Neural cell (in vitro differentiated cells): ENCODE measurements at regions not wholly inside any gene's neighbourhood (a gene's known extent, or its start where the extent isn't known, plus 50 kb on each side); places are given as distances from the start of the nearest gene placed in this dataset.

ENCODE experiments used
- H2AFZ ChIP-seq: fragments of 200-600, 300-800 bp; sonication (generic), shearing (Covaris generic); 2 replicates; pipeline ENCODE4 v1.6.0; 2014; ENCODE audit warnings: low read depth, mild to moderate bottlenecking, antibody characterized with exemption, low read length, moderate library complexity
- H3F3A ChIP-seq: fragments of 200-600 bp; shearing (Covaris generic); 2 replicates; pipeline ENCODE4 v1.6.1; 2016; ENCODE audit warnings: mild to moderate bottlenecking, moderate library complexity, mixed read lengths, antibody characterized with exemption, low read length; ENCODE audit not compliant: insufficient read depth, poor library complexity, severe bottlenecking
- H3K27ac ChIP-seq: fragments of 200-600, 300-800 bp; sonication (generic), shearing (Covaris generic); 2 replicates; pipeline ENCODE4 v1.5.1; 2014; ENCODE audit warnings: mild to moderate bottlenecking, low read length, moderate library complexity
- H3K27me3 ChIP-seq: fragments of 300-800, 200-600 bp; sonication (generic), shearing (Covaris generic); 2 replicates; pipeline ENCODE4 v1.6.0; 2014; ENCODE audit warnings: mild to moderate bottlenecking, low read depth, low read length, moderate library complexity; ENCODE audit not compliant: insufficient read depth
- H3K36me3 ChIP-seq: fragments of 300-800, 200-600 bp; sonication (generic), shearing (Covaris generic); 2 replicates; pipeline ENCODE4 v1.5.1; 2014; ENCODE audit warnings: mild to moderate bottlenecking, antibody characterized with exemption, low read length, moderate library complexity; ENCODE audit not compliant: insufficient read depth
- H3K4me2 ChIP-seq: fragments of 300-800, 200-600 bp; sonication (generic), shearing (Covaris generic); 2 replicates; pipeline ENCODE4 v1.6.0; 2014; ENCODE audit warnings: mild to moderate bottlenecking, low read length
- H3K4me3 ChIP-seq: fragments of 300-800, 200-600 bp; sonication (generic), shearing (Covaris generic); 2 replicates; pipeline ENCODE4 v1.5.1; 2014; ENCODE audit warnings: mild to moderate bottlenecking, low read length, moderate library complexity
- H3K79me2 ChIP-seq: fragments of 200-600 bp; shearing (Covaris generic); replicated peaks from 2 replicates; pipeline ENCODE4 v1.6.0; 2014; ENCODE audit warnings: mild to moderate bottlenecking, low read length, moderate library complexity; ENCODE audit not compliant: insufficient read depth
- H3K9ac ChIP-seq: fragments of 300-800, 200-600 bp; sonication (generic), shearing (Covaris generic); 2 replicates; pipeline ENCODE4 v1.6.1; 2016; ENCODE audit warnings: mild to moderate bottlenecking, low read length, mixed read lengths
- H3K9me2 ChIP-seq: fragments of 200-600 bp; shearing (Covaris generic); 2 replicates; pipeline ENCODE4 v1.6.1; 2016; ENCODE audit warnings: mild to moderate bottlenecking, low read length, mixed read lengths; ENCODE audit not compliant: insufficient read depth
- H3K9me3 ChIP-seq: fragments of 200-600, 300-800 bp; sonication (generic), shearing (Covaris generic); 2 replicates; pipeline ENCODE4 v1.6.1; 2016; ENCODE audit warnings: mild to moderate bottlenecking, mixed run types, low read length, moderate library complexity, mixed read lengths
- H4K20me1 ChIP-seq: fragments of 200-600 bp; shearing (Covaris generic); 2 replicates; pipeline ENCODE4 v1.6.1; 2016; ENCODE audit warnings: mild to moderate bottlenecking, mixed run types; ENCODE audit not compliant: insufficient read depth
- CTCF ChIP-seq: fragments of 450-650 bp; IDR thresholded peaks from 2 replicates; pipeline ENCODE4 v1.5.1; 2014; ENCODE audit warnings: antibody characterized with exemption, mild to moderate bottlenecking, moderate library complexity; ENCODE audit not compliant: poor library complexity, severe bottlenecking
- EP300 ChIP-seq: fragments of 450-650 bp; conservative IDR thresholded peaks from 2 replicates; pipeline ENCODE4 v1.6.1; 2014; ENCODE audit warnings: antibody characterized with exemption, mild to moderate bottlenecking, moderate library complexity; ENCODE audit not compliant: poor library complexity, severe bottlenecking
- EZH2 ChIP-seq: fragments of 200-600, 300-800 bp; shearing (Covaris generic), sonication (generic); IDR thresholded peaks from 2 replicates; pipeline ENCODE4 v1.6.1; 2014; ENCODE audit warnings: antibody characterized with exemption, low read length, borderline replicate concordance, mild to moderate bottlenecking; ENCODE audit not compliant: insufficient read depth, poor library complexity, severe bottlenecking
- MXI1 ChIP-seq: fragments of 450-650 bp; conservative IDR thresholded peaks from 2 replicates; pipeline ENCODE4 v1.6.1; 2014; ENCODE audit warnings: antibody characterized with exemption, mild to moderate bottlenecking; ENCODE audit not compliant: poor library complexity, severe bottlenecking
- POLR2AphosphoS5 ChIP-seq: IDR thresholded peaks from 2 replicates; pipeline ENCODE4 v1.6.1; 2012
- RAD21 ChIP-seq: fragments of 450-650 bp; conservative IDR thresholded peaks from 2 replicates; pipeline ENCODE4 v1.6.1; 2014; ENCODE audit warnings: antibody characterized with exemption, mild to moderate bottlenecking, moderate library complexity
- REST ChIP-seq: IDR thresholded peaks from 2 replicates; pipeline ENCODE4 v1.6.1; 2012; ENCODE audit warnings: borderline replicate concordance
- SMC3 ChIP-seq: fragments of 450-650 bp; conservative IDR thresholded peaks from 2 replicates; pipeline ENCODE4 v1.6.1; 2014; ENCODE audit warnings: antibody characterized with exemption, mild to moderate bottlenecking, moderate library complexity; ENCODE audit not compliant: poor library complexity
- TAF1 ChIP-seq: IDR thresholded peaks from 2 replicates; pipeline ENCODE4 v1.6.1; 2012; ENCODE audit warnings: low read depth

- no peaks in the 10 kb centered on the region for H3K36me3 ChIP-seq
- no peak overlapping the region for H2AFZ ChIP-seq
- no peaks in the 10 kb centered on the region for H3F3A ChIP-seq
- H3K27me3 ChIP-seq, result no peaks in the 10 kb centered on the region
- no peak overlapping the region for H3K4me2 ChIP-seq
- H3K79me2 ChIP-seq, result no peaks in the 10 kb centered on the region
- H3K4me3 ChIP-seq, result no peak overlapping the region
- no peaks in the 10 kb centered on the region for H3K9me3 ChIP-seq
- H3K9ac ChIP-seq, result no peak overlapping the region
- TF ChIP-seq EP300 (no peak), EZH2 (no peak), SMC3 (no peak), CTCF (no peak), REST (no peak), RAD21 (no peak), MXI1 (no peak), TAF1 (no peak), POLR2AphosphoS5 (no peak)
- no peak overlapping the region for H3K27ac ChIP-seq
- no peaks in the 10 kb centered on the region for H4K20me1 ChIP-seq
- H3K9me2 ChIP-seq, result no peaks in the 10 kb centered on the region
These were observed 196.7 kb downstream of the HS3ST1 start for GRCh38 chr4:11232015-11232414.

GRCh38 chr4:11230866-11231265 is 197.8 kb downstream of the HS3ST1 start:
- Histone ChIP-seq H4K20me1 (no peaks in the 10 kb centered on the region), H3K9me2 (no peaks in the 10 kb centered on the region), H3K9ac (no peak overlapping the region), H2AFZ (no peak overlapping the region), H3K27me3 (no peaks in the 10 kb centered on the region), H3F3A (no peaks in the 10 kb centered on the region), H3K4me2 (no peak overlapping the region), H3K79me2 (no peaks in the 10 kb centered on the region), H3K9me3 (no peaks in the 10 kb centered on the region), H3K36me3 (no peaks in the 10 kb centered on the region), H3K4me3 (no peak overlapping the region), H3K27ac (no peak overlapping the region)
- no peak for TF ChIP-seq EZH2
- no peak for TF ChIP-seq SMC3
- no peak for TF ChIP-seq RAD21
- no peak for TF ChIP-seq POLR2AphosphoS5
- TF ChIP-seq TAF1, result no peak
- TF ChIP-seq MXI1, result no peak
- no peak for TF ChIP-seq EP300
- TF ChIP-seq CTCF, result no peak
- TF ChIP-seq REST, result no peak
